ENCODE measurements at regions not wholly inside any gene's neighbourhood (a gene's known extent, or its start where the extent isn't known, plus 50 kb on each side); places are given as distances from the start of the nearest gene placed in this dataset.

- no peaks in the 10 kb centered on the region for H3K27me3 Mint-ChIP-seq
- Histone ChIP-seq H3K9me3 (ENCODE audit: control insufficient read depth in 2 of 3, low read length in 3 of 3) (no peaks in the 10 kb centered on the region), H3K27ac (ENCODE audit: low read depth, low read length) (no peak overlapping the region), H3K4me1 (ENCODE audit: control insufficient read depth in 2 of 2, insufficient read depth in 2 of 2, low read length in 2 of 2) (no peaks in the 10 kb centered on the region), H3K27me3 (ENCODE audit: control insufficient read depth in 2 of 2, insufficient read depth in 2 of 2, low read length in 2 of 2) (no peaks in the 10 kb centered on the region), H3K36me3 (ENCODE audit: control insufficient read depth in 2 of 3, insufficient read depth in 3 of 3, low read length in 3 of 3) (no peaks in the 10 kb centered on the region), H3K4me3 (ENCODE audit: low read length) (no peak overlapping the region)
- no peaks in the 10 kb centered on the region for H3K4me1 Mint-ChIP-seq
- ATAC-seq (no peak), DNase-seq (no peak)
- POLR2A ChIA-PET, result no interaction called here
- H3K36me3 Mint-ChIP-seq, result no peaks in the 10 kb centered on the region
- H3K4me3 Mint-ChIP-seq, result no peak overlapping the region
- CTCF ChIA-PET, result no interaction called here
- H3K9me3 Mint-ChIP-seq, result no peaks in the 10 kb centered on the region
- intact Hi-C loops (cut with micrococcal nuclease), result no loop called here
- no peak overlapping the region for H3K27ac Mint-ChIP-seq
These were observed 203.9 kb downstream of the VGLL3 start for GRCh38 chr3:86787091-86787490.

DNA sequence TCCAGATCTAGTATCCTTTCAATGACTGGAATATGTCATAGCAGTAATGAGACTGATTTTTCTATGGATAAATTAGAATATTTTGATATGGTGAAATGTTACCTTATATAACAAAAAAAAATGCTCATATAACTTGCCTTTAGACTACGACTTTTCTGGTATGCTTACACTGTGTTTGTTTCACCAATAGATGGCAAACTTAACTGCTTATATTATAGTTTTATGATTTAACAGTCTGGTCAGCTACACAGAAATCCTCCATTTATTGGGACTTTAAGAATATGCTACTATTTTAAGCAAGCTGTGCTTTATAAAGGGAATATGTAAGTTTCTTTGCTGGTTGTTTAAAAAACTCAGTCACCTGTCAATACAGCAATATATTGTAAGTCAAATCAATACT is 205.6 kb downstream of the VGLL3 start:
- Mint-ChIP-seq H3K27ac (no peak overlapping the region), H3K36me3 (no peaks in the 10 kb centered on the region), H3K27me3 (no peaks in the 10 kb centered on the region), H3K9me3 (no peaks in the 10 kb centered on the region), H3K4me3 (no peak overlapping the region), H3K4me1 (no peaks in the 10 kb centered on the region)
- H3K27ac ChIP-seq (ENCODE audit: low read depth, low read length), result no peak overlapping the region
- POLR2A ChIA-PET, result no interaction called here
- no peak for ATAC-seq
- CTCF ChIA-PET, result no interaction called here
- DNase-seq, result no peak
- no peaks in the 10 kb centered on the region for H3K4me1 ChIP-seq (ENCODE audit: control insufficient read depth in 2 of 2, insufficient read depth in 2 of 2, low read length in 2 of 2)
- H3K27me3 ChIP-seq (ENCODE audit: control insufficient read depth in 2 of 2, insufficient read depth in 2 of 2, low read length in 2 of 2), result no peaks in the 10 kb centered on the region
- H3K36me3 ChIP-seq (ENCODE audit: control insufficient read depth in 2 of 3, insufficient read depth in 3 of 3, low read length in 3 of 3), result no peaks in the 10 kb centered on the region
- H3K4me3 ChIP-seq (ENCODE audit: low read length), result no peak overlapping the region
- intact Hi-C loops (cut with micrococcal nuclease), result no loop called here
- no peaks in the 10 kb centered on the region for H3K9me3 ChIP-seq (ENCODE audit: control insufficient read depth in 2 of 3, low read length in 3 of 3)

DNA sequence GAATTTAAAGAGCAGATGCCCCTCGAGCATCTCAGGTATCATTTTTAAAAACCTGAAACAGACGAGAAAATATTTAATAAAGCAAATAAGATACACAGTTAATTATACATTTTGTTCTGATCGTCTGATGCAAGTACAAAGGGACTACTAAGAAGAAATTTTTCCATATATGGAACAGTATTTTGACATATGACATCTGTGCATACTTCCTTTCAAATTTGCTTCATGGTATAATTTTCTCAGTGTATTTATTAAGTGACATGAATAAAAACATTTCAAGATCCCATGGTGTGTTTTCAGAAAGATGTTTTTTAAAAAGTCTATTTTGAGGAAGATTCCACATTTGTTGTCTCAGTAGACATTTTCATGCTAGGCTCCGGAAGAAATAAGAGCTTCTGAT is 208.1 kb downstream of the VGLL3 start:
- intact Hi-C loops (cut with micrococcal nuclease), result no loop called here
- Histone ChIP-seq H3K27ac (ENCODE audit: low read depth, low read length) (no peak overlapping the region), H3K27me3 (ENCODE audit: control insufficient read depth in 2 of 2, insufficient read depth in 2 of 2, low read length in 2 of 2) (no peaks in the 10 kb centered on the region), H3K9me3 (ENCODE audit: control insufficient read depth in 2 of 3, low read length in 3 of 3) (no peaks in the 10 kb centered on the region), H3K36me3 (ENCODE audit: control insufficient read depth in 2 of 3, insufficient read depth in 3 of 3, low read length in 3 of 3) (no peaks in the 10 kb centered on the region), H3K4me1 (ENCODE audit: control insufficient read depth in 2 of 2, insufficient read depth in 2 of 2, low read length in 2 of 2) (no peaks in the 10 kb centered on the region), H3K4me3 (ENCODE audit: low read length) (no peak overlapping the region)
- Mint-ChIP-seq H3K4me1 (no peaks in the 10 kb centered on the region), H3K36me3 (no peaks in the 10 kb centered on the region), H3K9me3 (peaks cover 0 to 7% (median 0%) of the 10 kb centered on the region in 11 donors), H3K27me3 (no peaks in the 10 kb centered on the region), H3K27ac (no peak overlapping the region), H3K4me3 (no peak overlapping the region)
- ChIA-PET CTCF (interaction anchor here (0.7 kb wide), 1 partner anchor 11 kb away, joined by 3 read pairs; no protein-coding TSS in a partner anchor), POLR2A (no interaction called here)
- ATAC-seq (no peak), DNase-seq (no peak)

DNA sequence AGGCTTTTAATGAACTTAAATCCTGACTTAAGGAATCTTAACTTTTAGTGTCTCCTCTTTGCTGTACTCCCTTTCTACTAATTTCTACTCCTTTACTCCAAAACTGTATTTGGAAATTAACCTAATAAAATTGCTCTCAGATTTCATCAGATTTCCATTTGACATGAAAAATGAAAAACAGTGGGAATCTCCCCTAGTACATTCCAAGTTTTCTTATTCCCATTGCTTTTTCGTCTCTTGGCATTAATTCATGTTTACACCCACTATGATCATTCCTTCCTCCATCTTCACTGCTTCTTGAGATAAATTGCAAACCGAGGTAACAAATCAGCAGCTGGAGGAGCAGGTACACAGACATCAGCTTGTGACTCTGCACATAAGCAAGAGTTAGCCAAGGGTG is 208.7 kb downstream of the VGLL3 start:
- Histone ChIP-seq H3K4me1 (ENCODE audit: control insufficient read depth in 2 of 2, insufficient read depth in 2 of 2, low read length in 2 of 2) (no peaks in the 10 kb centered on the region), H3K4me3 (ENCODE audit: low read length) (no peak overlapping the region), H3K27me3 (ENCODE audit: control insufficient read depth in 2 of 2, insufficient read depth in 2 of 2, low read length in 2 of 2) (no peaks in the 10 kb centered on the region), H3K27ac (ENCODE audit: low read depth, low read length) (no peak overlapping the region), H3K9me3 (ENCODE audit: control insufficient read depth in 2 of 3, low read length in 3 of 3) (no peaks in the 10 kb centered on the region), H3K36me3 (ENCODE audit: control insufficient read depth in 2 of 3, insufficient read depth in 3 of 3, low read length in 3 of 3) (no peaks in the 10 kb centered on the region)
- H3K27ac Mint-ChIP-seq, result no peak overlapping the region
- H3K9me3 Mint-ChIP-seq, result peaks cover 0 to 7% (median 0%) of the 10 kb centered on the region in 11 donors
- no peaks in the 10 kb centered on the region for H3K4me1 Mint-ChIP-seq
- ATAC-seq, result no peak
- DNase-seq, result no peak
- H3K36me3 Mint-ChIP-seq, result no peaks in the 10 kb centered on the region
- no peaks in the 10 kb centered on the region for H3K27me3 Mint-ChIP-seq
- H3K4me3 Mint-ChIP-seq, result no peak overlapping the region
- ChIA-PET POLR2A (no interaction called here), CTCF (no interaction called here)
- intact Hi-C loops (cut with micrococcal nuclease), result no loop called here

GRCh38 chr3:86774082-86774691 is 216.8 kb downstream of the VGLL3 start:
- POLR2A ChIA-PET, result no interaction called here
- H3K9me3 ChIP-seq (ENCODE audit: control insufficient read depth in 2 of 3, low read length in 3 of 3), result no peaks in the 10 kb centered on the region
- H3K4me1 ChIP-seq (ENCODE audit: control insufficient read depth in 2 of 2, insufficient read depth in 2 of 2, low read length in 2 of 2), result no peaks in the 10 kb centered on the region
- no peaks in the 10 kb centered on the region for H3K36me3 ChIP-seq (ENCODE audit: control insufficient read depth in 2 of 3, insufficient read depth in 3 of 3, low read length in 3 of 3)
- DNase-seq, result no peak
- no peak for ATAC-seq
- H3K27me3 Mint-ChIP-seq, result no peaks in the 10 kb centered on the region
- no peaks in the 10 kb centered on the region for H3K27me3 ChIP-seq (ENCODE audit: control insufficient read depth in 2 of 2, insufficient read depth in 2 of 2, low read length in 2 of 2)
- H3K36me3 Mint-ChIP-seq, result no peaks in the 10 kb centered on the region
- no peak overlapping the region for H3K27ac ChIP-seq (ENCODE audit: low read depth, low read length)
- no peak overlapping the region for H3K27ac Mint-ChIP-seq
- CTCF ChIA-PET, result no interaction called here
- H3K4me1 Mint-ChIP-seq, result no peaks in the 10 kb centered on the region
- intact Hi-C loops (cut with micrococcal nuclease), result loop anchor here in 1 of 2 donors (1.0 to 10.0 kb wide), 2 partner anchors 311 to 394 kb away; no protein-coding TSS in a partner anchor
- H3K4me3 Mint-ChIP-seq, result no peak overlapping the region
- H3K4me3 ChIP-seq (ENCODE audit: low read length), result no peak overlapping the region
- H3K9me3 Mint-ChIP-seq, result no peaks in the 10 kb centered on the region

DNA sequence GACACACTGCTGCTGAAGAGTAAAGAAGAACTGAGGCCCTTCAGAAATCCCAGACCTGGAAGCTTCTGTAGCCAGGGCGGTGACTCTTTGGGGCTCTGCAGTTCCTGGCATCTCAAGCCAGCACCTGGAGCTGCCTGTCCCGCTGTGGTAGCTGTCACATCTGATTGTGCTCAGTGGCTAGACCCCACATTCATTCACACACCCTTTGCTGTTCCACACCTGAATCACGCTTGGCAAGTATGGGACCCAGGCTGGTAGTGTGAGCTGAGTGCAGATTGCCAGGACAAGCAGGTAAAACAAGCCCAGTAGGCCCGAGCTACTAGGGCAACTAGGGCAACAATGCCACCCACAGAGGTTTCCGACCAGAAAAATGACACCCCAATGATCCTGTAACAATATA is 218.2 kb downstream of the VGLL3 start:
- Histone ChIP-seq H3K36me3 (ENCODE audit: control insufficient read depth in 2 of 3, insufficient read depth in 3 of 3, low read length in 3 of 3) (no peaks in the 10 kb centered on the region), H3K4me3 (ENCODE audit: low read length) (no peak overlapping the region), H3K4me1 (ENCODE audit: control insufficient read depth in 2 of 2, insufficient read depth in 2 of 2, low read length in 2 of 2) (no peaks in the 10 kb centered on the region), H3K27me3 (ENCODE audit: control insufficient read depth in 2 of 2, insufficient read depth in 2 of 2, low read length in 2 of 2) (no peaks in the 10 kb centered on the region), H3K9me3 (ENCODE audit: control insufficient read depth in 2 of 3, low read length in 3 of 3) (no peaks in the 10 kb centered on the region), H3K27ac (ENCODE audit: low read depth, low read length) (no peak overlapping the region)
- ChIA-PET CTCF (interaction anchor here (1.0 kb wide), 1 partner anchor 12 kb away, joined by 3 read pairs; no protein-coding TSS in a partner anchor), POLR2A (no interaction called here)
- Mint-ChIP-seq H3K4me1 (no peaks in the 10 kb centered on the region), H3K27ac (no peak overlapping the region), H3K4me3 (no peak overlapping the region), H3K36me3 (no peaks in the 10 kb centered on the region), H3K27me3 (no peaks in the 10 kb centered on the region), H3K9me3 (no peaks in the 10 kb centered on the region)
- DNase-seq, result no peak
- intact Hi-C loops (cut with micrococcal nuclease), result loop anchor here in 1 of 2 donors (10.0 kb wide), 1 partner anchor 312 kb away; no protein-coding TSS in a partner anchor
- no peak for ATAC-seq

DNA sequence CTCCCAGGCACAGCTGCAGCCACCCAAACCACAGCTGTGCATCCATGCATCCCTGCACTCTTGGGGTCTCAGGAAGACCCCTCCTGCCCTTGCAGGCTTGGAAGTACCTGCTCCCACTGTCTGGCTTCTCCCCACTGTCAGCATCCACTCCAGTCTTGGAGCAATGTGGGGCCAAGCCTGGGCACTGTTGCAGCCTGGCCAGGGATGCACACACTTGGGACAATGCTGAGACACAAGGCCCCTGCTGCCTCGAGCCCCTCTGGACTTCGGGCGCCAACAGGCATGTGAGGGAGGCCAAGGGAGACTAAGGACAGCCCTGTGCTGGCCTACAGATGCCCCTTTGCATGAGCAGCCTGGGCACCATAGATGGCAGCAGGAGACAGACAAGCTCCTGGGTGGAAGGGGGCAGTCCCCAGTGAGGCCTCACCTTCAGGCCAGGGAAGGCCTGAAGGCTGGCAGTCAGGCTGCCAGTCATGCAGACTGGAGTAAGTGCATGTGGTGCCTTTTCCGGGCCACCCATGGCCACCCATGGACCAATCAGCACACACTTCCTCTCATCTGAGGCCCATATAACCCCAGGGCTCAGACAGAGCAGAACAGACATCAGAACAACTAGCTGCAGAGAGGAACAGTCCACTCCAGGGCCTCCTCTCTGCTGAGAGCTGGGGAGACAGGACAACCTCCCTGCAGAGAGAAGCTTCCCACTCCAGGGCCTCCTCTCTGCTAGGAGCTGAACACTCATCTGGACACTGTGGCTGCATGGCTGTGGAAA is 219.0 kb downstream of the VGLL3 start:
- H3K9me3 ChIP-seq (ENCODE audit: control insufficient read depth in 2 of 3, low read length in 3 of 3), result no peaks in the 10 kb centered on the region
- Mint-ChIP-seq H3K27me3 (no peaks in the 10 kb centered on the region), H3K4me3 (no peak overlapping the region), H3K9me3 (no peaks in the 10 kb centered on the region), H3K36me3 (no peaks in the 10 kb centered on the region), H3K27ac (no peak overlapping the region), H3K4me1 (no peaks in the 10 kb centered on the region)
- no peaks in the 10 kb centered on the region for H3K4me1 ChIP-seq (ENCODE audit: control insufficient read depth in 2 of 2, insufficient read depth in 2 of 2, low read length in 2 of 2)
- DNase-seq (no peak), ATAC-seq (no peak)
- ChIA-PET POLR2A (no interaction called here), CTCF (interaction anchor here (1.0 kb wide), 1 partner anchor 11 kb away, joined by 3 read pairs; no protein-coding TSS in a partner anchor)
- no peaks in the 10 kb centered on the region for H3K36me3 ChIP-seq (ENCODE audit: control insufficient read depth in 2 of 3, insufficient read depth in 3 of 3, low read length in 3 of 3)
- intact Hi-C loops (cut with micrococcal nuclease), result loop anchor here in 1 of 2 donors (10.0 kb wide), 1 partner anchor 313 kb away; no protein-coding TSS in a partner anchor
- no peak overlapping the region for H3K4me3 ChIP-seq (ENCODE audit: low read length)
- no peak overlapping the region for H3K27ac ChIP-seq (ENCODE audit: low read depth, low read length)
- no peaks in the 10 kb centered on the region for H3K27me3 ChIP-seq (ENCODE audit: control insufficient read depth in 2 of 2, insufficient read depth in 2 of 2, low read length in 2 of 2)
